IMR-90 (cell line): ENCODE measurements at regions not wholly inside any gene's neighbourhood (a gene's known extent, or its start where the extent isn't known, plus 50 kb on each side); places are given as distances from the start of the nearest gene placed in this dataset.

Experiments used
- ATAC-seq: fragments of 200-7000 bp; cut with Tn5 transposase; 2 replicates; pipeline ENCODE4 v1.9.1; 2020; ENCODE audit warnings: low read depth, mild to moderate bottlenecking, moderate library complexity
- BruUV-seq: library from RNA; stranded (reverse); fragments of 400-500 nt; replicated peaks from 2 replicates; lab custom pipeline; 2021; lab: Mats Ljungman, UMichigan
- CTCF ChIA-PET: fragments of 300-600 bp; formaldehyde crosslinking; extraction: SDS; loops from one replicate; lab custom pipeline; 2021; ENCODE audit warnings: antibody characterized with exemption; lab: Yijun Ruan, JAX
- POLR2A ChIA-PET: fragments of 300-600 bp; sonication (Branson Sonifier 250); formaldehyde crosslinking; loops from one replicate; lab custom pipeline; 2022; ENCODE audit warnings: antibody characterized with exemption; ENCODE audit not compliant: unreplicated experiment; lab: Charles Lee
- DNase-seq: peaks from one replicate; pipeline ENCODE4 v3.0.0; 2013
- H2AFZ ChIP-seq: replicated peaks from 2 replicates; pipeline ENCODE3; 2013; ENCODE audit warnings: low read length, mild to moderate bottlenecking; ENCODE audit not compliant: poor library complexity
- H2AK5ac ChIP-seq: 2 replicates; pipeline ENCODE4 v1.6.1; 2013; ENCODE audit warnings: low read depth, low read length, inconsistent platforms
- H2AK9ac ChIP-seq: replicated peaks from 2 replicates; pipeline ENCODE3; 2013; ENCODE audit warnings: mild to moderate bottlenecking, low read depth, low read length, moderate library complexity; ENCODE audit not compliant: poor library complexity
- H2BK120ac ChIP-seq: 2 replicates; pipeline ENCODE4 v1.6.1; 2013; ENCODE audit warnings: low read depth, low read length, inconsistent platforms
- H2BK15ac ChIP-seq: 3 replicates; pipeline ENCODE4 v1.6.1; 2013; ENCODE audit warnings: low read depth, low read length, inconsistent platforms
- H2BK20ac ChIP-seq: 2 replicates; pipeline ENCODE4 v1.6.1; 2013; ENCODE audit warnings: low read depth, mild to moderate bottlenecking, inconsistent platforms, low read length, moderate library complexity
- H2BK5ac ChIP-seq: 2 replicates; pipeline ENCODE4 v1.6.1; 2013; ENCODE audit warnings: mild to moderate bottlenecking, low read depth, low read length, inconsistent platforms; ENCODE audit not compliant: poor library complexity, severe bottlenecking
- H3K14ac ChIP-seq: replicated peaks from 2 replicates; pipeline ENCODE4 v1.6.1; 2013; ENCODE audit warnings: low read depth, low read length, inconsistent platforms
- H3K18ac ChIP-seq: 2 replicates; pipeline ENCODE4 v1.6.1; 2013; ENCODE audit warnings: low read depth, low read length, control low read depth
- H3K23ac ChIP-seq: 2 replicates; pipeline ENCODE4 v1.6.1; 2013; ENCODE audit warnings: low read depth, low read length, inconsistent platforms
- H3K27ac ChIP-seq: 2 replicates; pipeline ENCODE4 v1.5.1; 2013; ENCODE audit warnings: mild to moderate bottlenecking, control low read depth, low read length; ENCODE audit not compliant: insufficient read depth
- H3K27me3 ChIP-seq: 2 replicates; pipeline ENCODE4 v1.6.1; 2013; ENCODE audit warnings: low read length; ENCODE audit not compliant: control insufficient read depth, insufficient read depth
- H3K36me3 ChIP-seq: 2 replicates; pipeline ENCODE4 v1.6.1; 2013; ENCODE audit warnings: low read length, mixed read lengths; ENCODE audit not compliant: control insufficient read depth, insufficient read depth
- H3K4ac ChIP-seq: 2 replicates; pipeline ENCODE4 v1.6.1; 2013; ENCODE audit warnings: low read depth, low read length, inconsistent platforms
- H3K4me1 ChIP-seq: 2 replicates; pipeline ENCODE4 v1.6.1; 2013; ENCODE audit warnings: low read length, mixed read lengths; ENCODE audit not compliant: control insufficient read depth, insufficient read depth
- H3K4me2 ChIP-seq: 2 replicates; pipeline ENCODE4 v1.6.1; 2013; ENCODE audit warnings: low read depth, mild to moderate bottlenecking, control low read depth, low read length, moderate library complexity
- H3K4me3 ChIP-seq: 2 replicates; pipeline ENCODE4 v1.5.1; 2013; ENCODE audit warnings: low read depth, mild to moderate bottlenecking, control low read depth, low read length, moderate library complexity; ENCODE audit not compliant: insufficient read depth
- H3K56ac ChIP-seq: 2 replicates; pipeline ENCODE4 v1.6.1; 2013; ENCODE audit warnings: low read length, inconsistent platforms; ENCODE audit not compliant: insufficient read depth; ENCODE audit errors: extremely low read depth
- H3K79me1 ChIP-seq, 2 experiments: 2 replicates each; pipeline ENCODE4 v1.6.1; 2013; ENCODE audit warnings: low read length in 2 of 2, inconsistent platforms in 1 of 2, low read depth in 1 of 2
- H3K9ac ChIP-seq: 2 replicates; pipeline ENCODE4 v1.6.1; 2013; ENCODE audit warnings: low read depth, low read length, control low read depth
- H3K9me1 ChIP-seq: 2 replicates; pipeline ENCODE4 v1.6.1; 2013; ENCODE audit warnings: low read length, inconsistent platforms; ENCODE audit not compliant: insufficient read depth
- H3K9me3 ChIP-seq: 2 replicates; pipeline ENCODE4 v1.6.1; 2013; ENCODE audit warnings: low read length; ENCODE audit not compliant: control insufficient read depth, insufficient read depth
- H4K20me1 ChIP-seq: 2 replicates; pipeline ENCODE4 v1.6.1; 2013; ENCODE audit warnings: low read length, inconsistent platforms; ENCODE audit not compliant: insufficient read depth
- H4K5ac ChIP-seq: 2 replicates; pipeline ENCODE4 v1.6.1; 2013; ENCODE audit warnings: mild to moderate bottlenecking, low read depth, low read length, control low read depth
- H4K8ac ChIP-seq, 2 experiments: 2 replicates each; pipeline ENCODE4 v1.6.1; 2013; ENCODE audit warnings: low read depth in 2 of 2, low read length in 2 of 2, control low read depth in 1 of 2, inconsistent platforms in 1 of 2
- H4K91ac ChIP-seq: 2 replicates; pipeline ENCODE4 v1.6.1; 2013; ENCODE audit warnings: low read depth, low read length, inconsistent platforms; ENCODE audit not compliant: insufficient read depth
- BHLHE40 ChIP-seq: fragments of 150-350 bp; IDR thresholded peaks from 2 replicates; pipeline ENCODE4 v1.6.1; 2016; ENCODE audit warnings: mild to moderate bottlenecking, low read depth, low read length
- CEBPB ChIP-seq: IDR thresholded peaks from 2 replicates; pipeline ENCODE4 v1.6.1; 2012; ENCODE audit warnings: low read depth, low read length, improper control_type of control experiment
- CHD1 ChIP-seq: IDR thresholded peaks from 2 replicates; pipeline ENCODE4 v1.6.1; 2012; ENCODE audit warnings: low read depth, low read length, improper control_type of control experiment
- CTCF ChIP-seq: conservative IDR thresholded peaks from 2 replicates; pipeline ENCODE4 v1.5.1; 2012; ENCODE audit warnings: mild to moderate bottlenecking, low read depth, low read length, improper control_type of control experiment
- MAFK ChIP-seq: IDR thresholded peaks from 2 replicates; pipeline ENCODE4 v1.6.1; 2012; ENCODE audit warnings: low read depth, low read length, improper control_type of control experiment
- MXI1 ChIP-seq: IDR thresholded peaks from 2 replicates; pipeline ENCODE4 v1.6.1; 2012; ENCODE audit warnings: low read depth, mild to moderate bottlenecking, low read length, moderate library complexity, borderline replicate concordance
- NFE2L2 ChIP-seq: fragments of 150-350 bp; IDR thresholded peaks from 2 replicates; pipeline ENCODE4 v1.6.1; 2016; ENCODE audit warnings: low read depth, mild to moderate bottlenecking, low read length
- POLR2A ChIP-seq: IDR thresholded peaks from 2 replicates; pipeline ENCODE4 v1.6.1; 2012; ENCODE audit warnings: mild to moderate bottlenecking, low read depth, low read length
- RAD21 ChIP-seq: IDR thresholded peaks from 2 replicates; pipeline ENCODE4 v1.6.1; 2012; ENCODE audit warnings: low read length, improper control_type of control experiment
- RCOR1 ChIP-seq: IDR thresholded peaks from 2 replicates; pipeline ENCODE4 v1.6.1; 2012; ENCODE audit warnings: mild to moderate bottlenecking, low read length, improper control_type of control experiment; ENCODE audit not compliant: insufficient replicate concordance
- RFX5 ChIP-seq: IDR thresholded peaks from 2 replicates; pipeline ENCODE4 v1.8.0; 2012; ENCODE audit warnings: low read depth, mild to moderate bottlenecking, low read length, moderate library complexity
- SMC3 ChIP-seq: fragments of 150-350 bp; IDR thresholded peaks from 2 replicates; pipeline ENCODE4 v1.6.1; 2016; ENCODE audit warnings: low read depth, mild to moderate bottlenecking, antibody characterized with exemption, low read length, moderate library complexity
- USF2 ChIP-seq: fragments of 150-350 bp; IDR thresholded peaks from 2 replicates; pipeline ENCODE4 v1.6.1; 2017; ENCODE audit warnings: mild to moderate bottlenecking, antibody characterized with exemption, low read length, low read depth
- WGBS, 2 experiments: methylation state at CpG; one replicate each; pipeline versions ENCODE4 v1.1.5 to v1.1.7; 2013; ENCODE audit warnings: missing lambda C conversion rate in 2 of 2; ENCODE audit not compliant: insufficient read length in 1 of 2; ENCODE audit errors: extremely low coverage in 2 of 2; 5-methylcytosine and 5-hydroxymethylcytosine counted together
- dilution Hi-C: fragments of 300-500 bp; cut with HindIII; formaldehyde crosslinking; loops from one replicate; pipeline ENCODE4 v1.14.3; 2018; ENCODE audit warnings: low sequenced_read_pairs; ENCODE audit not compliant: unreplicated experiment
- in situ Hi-C: fragments of 300-500 bp; cut with MboI; formaldehyde crosslinking; loops from 3 replicates; pipeline ENCODE4 v1.14.3; 2019; ENCODE audit warnings: low sequenced_read_pairs, inconsistent platforms, mixed read lengths
- intact Hi-C: fragments of 100-400 bp; cut with micrococcal nuclease; formaldehyde crosslinking; loops from 2 replicates; pipeline ENCODE4 v1.10.0; 2022

- H3K4me1 ChIP-seq, result no peaks in the 10 kb centered on the region
- no peaks in the 10 kb centered on the region for H3K27me3 ChIP-seq
- no peaks in the 10 kb centered on the region for H3K9me1 ChIP-seq
- H3K4me2 ChIP-seq, result no peak overlapping the region
- in situ Hi-C loops, result no loop called here
- no peak overlapping the region for H2BK15ac ChIP-seq
- no peak overlapping the region for H3K9ac ChIP-seq
- no peak for TF ChIP-seq USF2
- TF ChIP-seq BHLHE40, result no peak
- TF ChIP-seq POLR2A, result no peak
- no peak for TF ChIP-seq CHD1
- no peak for TF ChIP-seq CEBPB
- no peak for TF ChIP-seq SMC3
- no peak for TF ChIP-seq NFE2L2
- no peak for TF ChIP-seq RFX5
- no peak for TF ChIP-seq CTCF
- no peak for TF ChIP-seq RCOR1
- no peak for TF ChIP-seq MXI1
- TF ChIP-seq MAFK, result no peak
- no peak for TF ChIP-seq RAD21
- H2BK5ac ChIP-seq, result no peak overlapping the region
- H3K56ac ChIP-seq, result no peak overlapping the region
- no peak overlapping the region for H3K18ac ChIP-seq
- no peak overlapping the region for H3K23ac ChIP-seq
- no peaks in the 10 kb centered on the region for H4K20me1 ChIP-seq
- CTCF ChIA-PET, result no interaction called here
- BruUV-seq, result no TSS peak
- no peak overlapping the region for H2BK120ac ChIP-seq
- WGBS, 2 experiments, result no CpG with 5 or more reads among the region's 8 CpGs
- H4K91ac ChIP-seq, result no peak overlapping the region
- intact Hi-C loops, result no loop called here
- H4K8ac ChIP-seq, result no peak overlapping the region
- H3K4ac ChIP-seq, result no peak overlapping the region
- ATAC-seq (no peak), DNase-seq (no peak)
- H3K14ac ChIP-seq, result no peak overlapping the region
- no peak overlapping the region for H3K4me3 ChIP-seq
- no peak overlapping the region for H3K27ac ChIP-seq
- dilution Hi-C loops, result no loop called here
- H3K9me3 ChIP-seq, result peaks cover 2% of the 10 kb centered on the region; the same call in 1 of the 2 replicates
- no peak overlapping the region for H2AK9ac ChIP-seq
- no peaks in the 10 kb centered on the region for H3K79me1 ChIP-seq
- H2BK20ac ChIP-seq, result no peak overlapping the region
- H2AFZ ChIP-seq, result no peak overlapping the region
- H3K36me3 ChIP-seq, result no peaks in the 10 kb centered on the region
- POLR2A ChIA-PET, result no interaction called here
- no peak overlapping the region for H4K5ac ChIP-seq
- no peak overlapping the region for H2AK5ac ChIP-seq
Observed at GRCh38 chr6:104064876-104065275, 794.8 kb downstream of the HACE1 start.
